ENCODE measurements at regions not wholly inside any gene's neighbourhood (a gene's known extent, or its start where the extent isn't known, plus 50 kb on each side); places are given as distances from the start of the nearest gene placed in this dataset.

DNA sequence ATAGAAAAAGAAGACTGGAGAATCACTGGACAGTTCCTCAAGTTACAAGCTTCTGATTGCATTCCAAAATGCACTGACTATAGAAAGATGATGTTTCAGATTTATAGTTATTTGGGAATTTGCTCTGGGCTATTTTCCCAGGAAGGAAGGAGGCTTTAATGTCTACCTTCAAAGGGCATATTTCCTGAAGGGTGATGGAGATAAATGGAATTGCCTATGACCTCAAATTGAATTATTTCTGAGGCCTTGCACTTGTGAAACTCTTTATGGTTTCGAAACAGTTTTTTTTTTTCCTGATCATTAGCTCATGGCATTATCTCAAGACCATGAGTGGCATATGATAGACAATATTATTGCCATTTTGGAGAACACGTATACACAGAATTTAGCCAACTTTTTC is 333.9 kb downstream of the METTL15 start:
- TF ChIP-seq POLR2A (IDR thresholded peaks at IDR 0.05; ENCODE audit: low read depth, low read length) (no peak), PAX5 (IDR thresholded peaks at IDR 0.05; ENCODE audit: insufficient read depth, low read length, severe bottlenecking) (no peak)
